Non-pigmented ciliary epithelial cell (primary cell): ENCODE measurements at regions not wholly inside any gene's neighbourhood (a gene's known extent, or its start where the extent isn't known, plus 50 kb on each side); places are given as distances from the start of the nearest gene placed in this dataset.

Experiments used
- DNase-seq: peaks from one replicate; pipeline ENCODE4 v3.0.0-alpha.2; 2010; ENCODE audit warnings: low read depth

DNA sequence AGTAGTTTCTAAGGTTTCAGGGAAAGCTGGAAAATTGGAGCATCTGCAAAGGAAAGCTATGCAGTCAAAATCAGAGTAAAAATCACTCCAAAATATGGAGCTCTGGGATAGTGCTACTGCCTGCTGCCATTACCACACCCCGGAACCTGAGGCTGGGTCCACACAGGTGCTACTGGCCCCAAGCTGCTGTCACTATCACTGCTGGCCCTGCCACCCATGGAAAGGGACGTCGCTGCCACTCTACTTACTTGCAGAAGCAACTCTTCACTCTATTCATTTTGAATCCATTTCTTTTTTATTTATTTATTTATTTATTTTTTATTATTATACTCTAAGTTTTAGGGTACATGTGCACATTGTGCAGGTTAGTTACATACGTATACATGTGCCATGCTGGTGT is 60.3 kb upstream of the RGS18 start:
- no peak for DNase-seq

DNA sequence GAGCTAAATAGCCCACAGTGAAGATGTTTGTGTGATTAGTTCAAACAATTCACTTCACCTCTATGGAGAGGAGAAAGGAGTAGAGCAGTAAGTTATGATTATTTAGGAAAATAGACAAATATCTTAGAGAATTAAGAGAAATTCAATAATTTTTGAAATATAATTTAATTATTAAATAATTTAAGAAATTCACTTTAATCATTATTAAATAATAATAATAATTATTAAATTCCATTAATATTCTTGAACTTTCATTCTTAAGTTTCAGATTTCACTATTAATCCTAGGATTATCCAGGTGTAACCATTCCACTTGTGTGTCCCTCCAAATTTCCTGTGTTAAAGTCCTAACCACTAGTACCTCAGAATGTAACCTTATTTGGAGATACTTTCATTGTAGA is 58.9 kb upstream of the RGS18 start:
- no peak for DNase-seq

- no peak for DNase-seq
These were observed 57.4 kb upstream of the RGS18 start for GRCh38 chr1:192100686-192101468.

DNA sequence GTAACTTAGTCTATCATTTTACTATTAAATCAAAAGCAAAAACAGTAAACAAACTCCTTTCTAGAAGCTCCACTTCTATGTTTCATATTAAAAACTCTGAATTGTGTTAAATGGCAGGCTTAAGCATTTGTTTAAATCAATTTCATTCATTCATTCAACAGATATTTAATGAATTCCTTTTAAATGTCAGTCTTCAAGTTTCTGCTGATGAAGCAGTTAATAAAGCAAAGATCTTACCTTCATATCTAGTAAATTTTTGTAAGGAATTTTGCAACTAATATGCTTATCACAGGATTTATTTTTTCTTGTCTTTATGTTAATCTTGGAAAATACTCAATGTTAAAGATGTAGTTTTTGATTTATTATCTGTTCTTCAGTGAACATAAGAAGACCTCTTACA is 54.1 kb upstream of the RGS18 start:
- no peak for DNase-seq

DNA sequence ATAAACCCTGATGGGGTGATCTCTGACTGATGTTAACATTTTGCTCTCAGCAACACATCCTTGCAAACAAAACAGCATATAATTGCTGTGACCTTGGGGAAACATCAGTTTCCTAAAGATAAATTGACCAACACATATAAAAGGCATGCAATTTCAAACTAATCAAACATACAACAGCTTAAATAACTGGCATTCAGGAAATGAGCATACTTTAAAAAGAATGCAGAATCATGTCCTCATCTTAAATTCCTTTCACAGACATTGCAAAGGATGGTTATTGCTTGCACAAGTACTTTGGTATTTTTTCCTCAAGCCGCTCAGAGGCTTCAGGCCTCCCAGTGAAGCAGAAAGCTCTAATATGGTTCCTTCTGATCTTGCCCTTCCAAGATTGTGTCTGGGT is 53.4 kb upstream of the RGS18 start:
- DNase-seq, result peak; percentile 51

DNA sequence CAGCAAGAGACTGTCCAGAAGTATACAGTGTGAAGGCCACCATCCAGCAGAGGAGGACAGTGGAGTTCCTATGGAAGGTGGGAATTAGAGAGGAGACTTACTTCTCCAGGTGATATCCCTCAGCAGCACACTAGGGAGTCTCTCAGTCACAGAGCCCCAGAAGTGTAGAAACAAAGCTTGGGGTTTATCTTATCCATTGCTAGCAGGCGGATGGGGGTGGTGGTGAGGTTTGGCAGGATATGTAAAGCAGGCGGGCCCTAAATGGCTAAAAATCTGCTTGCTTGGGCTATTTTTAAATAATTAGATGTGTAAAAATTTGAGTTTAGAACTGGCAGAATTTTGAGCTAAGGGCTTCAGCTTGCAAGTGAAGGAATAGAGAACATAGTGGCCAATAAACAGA is 50.1 kb upstream of the RGS18 start:
- DNase-seq, result no peak
